Calu3 (cell line): ENCODE measurements at regions not wholly inside any gene's neighbourhood (a gene's known extent, or its start where the extent isn't known, plus 50 kb on each side); places are given as distances from the start of the nearest gene placed in this dataset.

Source experiments
- BruUV-seq: library from RNA; stranded (reverse); fragments of 400-500 nt; replicated peaks from 2 replicates; lab custom pipeline; 2021; lab: Mats Ljungman, UMichigan
- CTCF ChIA-PET: fragments of 300-600 bp; sonication (Branson Sonifier 250); formaldehyde crosslinking; loops from one replicate; lab custom pipeline; 2022; ENCODE audit warnings: antibody characterized with exemption; lab: Charles Lee
- DNase-seq: peaks from one replicate; pipeline ENCODE4 v3.0.0; 2022
- H3K27ac Mint-ChIP-seq: one replicate; pipeline ENCODE4 v1.8.0; 2022; ENCODE audit warnings: mixed read lengths; ENCODE audit not compliant: unreplicated experiment
- H3K27me3 Mint-ChIP-seq: one replicate; pipeline ENCODE4 v1.8.0; 2022; ENCODE audit warnings: mixed read lengths; ENCODE audit not compliant: unreplicated experiment
- H3K36me3 Mint-ChIP-seq: one replicate; pipeline ENCODE4 v1.8.0; 2022; ENCODE audit warnings: mild to moderate bottlenecking, moderate library complexity, mixed read lengths; ENCODE audit not compliant: insufficient read depth, unreplicated experiment
- H3K4me1 Mint-ChIP-seq: one replicate; pipeline ENCODE4 v1.8.0; 2022; ENCODE audit warnings: mild to moderate bottlenecking, low read depth, mixed read lengths; ENCODE audit not compliant: unreplicated experiment
- H3K4me3 Mint-ChIP-seq: one replicate; pipeline ENCODE4 v1.8.0; 2022; ENCODE audit warnings: mild to moderate bottlenecking, low read depth, moderate library complexity, mixed read lengths; ENCODE audit not compliant: unreplicated experiment
- H3K9me3 Mint-ChIP-seq: one replicate; pipeline ENCODE4 v1.8.0; 2022; ENCODE audit warnings: low read depth, mixed read lengths; ENCODE audit not compliant: unreplicated experiment
- intact Hi-C: fragments of 100-400 bp; cut with micrococcal nuclease; formaldehyde crosslinking; loops from one replicate; pipeline ENCODE4 v1.10.0; 2022; ENCODE audit not compliant: unreplicated experiment
- TF ChIP-seq, protein P1 (sequence below): fragments of 200-600 bp; IDR thresholded peaks from one replicate; pipeline ENCODE4 v1.8.0; 2022; ENCODE audit warnings: antibody characterized with exemption; ENCODE audit not compliant: unreplicated experiment

- Mint-ChIP-seq H3K4me3 (no peak overlapping the region), H3K4me1 (peaks cover 46% of the 10 kb centered on the region), H3K27ac (peak overlapping the region; percentile 39), H3K36me3 (peaks cover 12% of the 10 kb centered on the region), H3K9me3 (no peaks in the 10 kb centered on the region), H3K27me3 (no peaks in the 10 kb centered on the region)
- TF ChIP-seq, protein P1, sequence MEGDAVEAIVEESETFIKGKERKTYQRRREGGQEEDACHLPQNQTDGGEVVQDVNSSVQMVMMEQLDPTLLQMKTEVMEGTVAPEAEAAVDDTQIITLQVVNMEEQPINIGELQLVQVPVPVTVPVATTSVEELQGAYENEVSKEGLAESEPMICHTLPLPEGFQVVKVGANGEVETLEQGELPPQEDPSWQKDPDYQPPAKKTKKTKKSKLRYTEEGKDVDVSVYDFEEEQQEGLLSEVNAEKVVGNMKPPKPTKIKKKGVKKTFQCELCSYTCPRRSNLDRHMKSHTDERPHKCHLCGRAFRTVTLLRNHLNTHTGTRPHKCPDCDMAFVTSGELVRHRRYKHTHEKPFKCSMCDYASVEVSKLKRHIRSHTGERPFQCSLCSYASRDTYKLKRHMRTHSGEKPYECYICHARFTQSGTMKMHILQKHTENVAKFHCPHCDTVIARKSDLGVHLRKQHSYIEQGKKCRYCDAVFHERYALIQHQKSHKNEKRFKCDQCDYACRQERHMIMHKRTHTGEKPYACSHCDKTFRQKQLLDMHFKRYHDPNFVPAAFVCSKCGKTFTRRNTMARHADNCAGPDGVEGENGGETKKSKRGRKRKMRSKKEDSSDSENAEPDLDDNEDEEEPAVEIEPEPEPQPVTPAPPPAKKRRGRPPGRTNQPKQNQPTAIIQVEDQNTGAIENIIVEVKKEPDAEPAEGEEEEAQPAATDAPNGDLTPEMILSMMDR: no peak
- no TSS peak for BruUV-seq
- peak; percentile 61 for DNase-seq
- intact Hi-C loops: no loop called here
- CTCF ChIA-PET: no interaction called here
These were observed 147.9 kb upstream of the NCOR2 start for GRCh38 chr12:124715121-124715990.

DNA sequence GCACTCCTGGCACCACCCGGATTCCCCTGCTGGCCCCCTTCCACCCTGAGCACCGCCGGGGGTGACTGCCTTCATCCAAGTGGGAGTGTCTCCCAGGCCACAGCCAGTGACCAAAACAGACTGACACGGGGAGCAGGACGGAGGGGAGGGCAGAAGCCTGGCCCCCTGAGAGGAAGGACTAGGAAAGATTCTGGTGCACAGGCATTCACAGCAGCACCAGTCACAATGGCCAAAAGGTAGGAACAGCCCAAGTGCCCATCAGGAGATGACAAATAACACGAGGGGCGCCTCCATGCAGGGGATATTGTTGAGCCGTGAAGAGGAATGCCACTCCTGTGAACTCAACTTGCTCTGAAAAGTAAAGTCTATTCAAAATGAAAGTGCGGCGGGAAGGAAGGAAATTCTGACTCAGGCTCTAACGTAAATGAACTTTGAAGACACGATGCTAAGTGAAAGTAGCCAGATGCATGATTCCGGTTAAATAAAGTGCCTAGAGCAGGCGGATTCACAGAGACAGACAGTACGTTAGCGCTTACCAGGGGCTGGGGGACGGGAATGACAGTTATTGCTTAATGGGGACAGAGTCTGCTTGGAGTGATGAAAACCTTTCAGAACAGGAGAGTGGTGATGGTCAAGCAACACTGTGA lies 146.1 kb upstream of the NCOR2 start:
- intact Hi-C loops: no loop called here
- no peak for DNase-seq
- Mint-ChIP-seq H3K4me1 (peaks cover 36% of the 10 kb centered on the region), H3K36me3 (peaks cover 12% of the 10 kb centered on the region), H3K9me3 (no peaks in the 10 kb centered on the region), H3K27me3 (no peaks in the 10 kb centered on the region), H3K4me3 (peak overlapping the region; percentile 68), H3K27ac (peak overlapping the region; percentile 97)
- CTCF ChIA-PET: no interaction called here
- TF ChIP-seq, protein P1: no peak
- TSS peak; percentile 99 for BruUV-seq

- Mint-ChIP-seq H3K4me3 (peak overlapping the region; percentile 68), H3K36me3 (peaks cover 12% of the 10 kb centered on the region), H3K27ac (peak overlapping the region; percentile 97), H3K9me3 (no peaks in the 10 kb centered on the region), H3K27me3 (no peaks in the 10 kb centered on the region), H3K4me1 (peaks cover 36% of the 10 kb centered on the region)
- intact Hi-C loops: no loop called here
- DNase-seq: peak; percentile 62
- CTCF ChIA-PET: interaction anchor here (1.6 kb wide), 1 partner anchor 12 kb away, joined by 3 read pairs; no protein-coding TSS in a partner anchor
- TF ChIP-seq, protein P1: no peak
- no TSS peak for BruUV-seq
These were observed 145.6 kb upstream of the NCOR2 start for GRCh38 chr12:124713041-124713435.

- Mint-ChIP-seq H3K27ac (peak overlapping the region; percentile 36), H3K27me3 (no peaks in the 10 kb centered on the region), H3K36me3 (peaks cover 12% of the 10 kb centered on the region), H3K9me3 (no peaks in the 10 kb centered on the region), H3K4me3 (no peak overlapping the region), H3K4me1 (peaks cover 36% of the 10 kb centered on the region)
- TF ChIP-seq, protein P1: no peak
- BruUV-seq: no TSS peak
- intact Hi-C loops: no loop called here
- no peak for DNase-seq
- CTCF ChIA-PET: no interaction called here
These were observed 143.9 kb upstream of the NCOR2 start for GRCh38 chr12:124711344-124711743.
